Caco-2 (cell line): ENCODE measurements at regions not wholly inside any gene's neighbourhood (a gene's known extent, or its start where the extent isn't known, plus 50 kb on each side); places are given as distances from the start of the nearest gene placed in this dataset.

Experiments used
- BruUV-seq: library from RNA; stranded (reverse); fragments of 400-500 nt; replicated peaks from 2 replicates; lab custom pipeline; 2021; lab: Mats Ljungman, UMichigan
- CTCF ChIA-PET: fragments of 300-600 bp; sonication (Branson Sonifier 250); formaldehyde crosslinking; loops from one replicate; lab custom pipeline; 2022; ENCODE audit warnings: antibody characterized with exemption; lab: Charles Lee
- POLR2A ChIA-PET: fragments of 300-600 bp; sonication (Branson Sonifier 250); formaldehyde crosslinking; loops from one replicate; lab custom pipeline; 2022; ENCODE audit warnings: antibody characterized with exemption; lab: Charles Lee
- DNase-seq, 2 experiments: peaks; one replicate each; pipeline versions ENCODE4 v3.0.0 to v3.0.0-alpha.2; 2020 to 2022
- H3K27me3 ChIP-seq: replicated peaks from 2 replicates; pipeline ENCODE4 v1.6.0; 2011; ENCODE audit warnings: low read length; ENCODE audit not compliant: control insufficient read depth, insufficient read depth
- H3K36me3 ChIP-seq: 2 replicates; pipeline ENCODE4 v1.5.1; 2011; ENCODE audit warnings: low read length; ENCODE audit not compliant: control insufficient read depth, insufficient read depth
- H3K4me1 ChIP-seq: fragments of 250-450 bp; sonication (Bioruptor Pico); 2 replicates; pipeline ENCODE4 v1.5.1; 2020; ENCODE audit warnings: mild to moderate bottlenecking
- H3K4me3 ChIP-seq: 2 replicates; pipeline ENCODE4 v1.5.1; 2011; ENCODE audit warnings: low read depth, mild to moderate bottlenecking, control low read depth, low read length
- H3K9me3 ChIP-seq: fragments of 250-450 bp; sonication (Bioruptor Pico); 2 replicates; pipeline ENCODE4 v1.5.1; 2020; ENCODE audit warnings: mild to moderate bottlenecking, moderate library complexity
- H3K27ac Mint-ChIP-seq: one replicate; pipeline ENCODE4 v1.8.0; 2022; ENCODE audit warnings: mixed read lengths; ENCODE audit not compliant: unreplicated experiment
- H3K27me3 Mint-ChIP-seq: one replicate; pipeline ENCODE4 v1.8.0; 2022; ENCODE audit warnings: mixed read lengths; ENCODE audit not compliant: insufficient read depth, unreplicated experiment
- H3K36me3 Mint-ChIP-seq: one replicate; pipeline ENCODE4 v1.8.0; 2022; ENCODE audit warnings: mild to moderate bottlenecking, mixed read lengths; ENCODE audit not compliant: insufficient read depth, unreplicated experiment
- H3K4me1 Mint-ChIP-seq: one replicate; pipeline ENCODE4 v1.8.0; 2022; ENCODE audit warnings: low read depth, mixed read lengths; ENCODE audit not compliant: unreplicated experiment
- H3K4me3 Mint-ChIP-seq: one replicate; pipeline ENCODE4 v1.8.0; 2022; ENCODE audit warnings: mild to moderate bottlenecking, moderate library complexity, mixed read lengths; ENCODE audit not compliant: unreplicated experiment
- H3K9me3 Mint-ChIP-seq: one replicate; pipeline ENCODE4 v1.8.0; 2022; ENCODE audit warnings: mixed read lengths; ENCODE audit not compliant: unreplicated experiment
- CTCF ChIP-seq, 2 experiments: fragments of 200-600 bp in 1 of 2; IDR thresholded peaks; 1 replicate in 1 of 2; 2 replicates in 1 of 2; pipeline versions ENCODE4 v1.5.1 to v1.8.0; 2011 to 2022; ENCODE audit warnings: antibody characterized with exemption in 1 of 2, control low read depth in 1 of 2, inconsistent platforms in 1 of 2, low read depth in 1 of 2, low read length in 1 of 2, mild to moderate bottlenecking in 1 of 2, moderate library complexity in 1 of 2; ENCODE audit not compliant: insufficient read depth in 1 of 2, severe bottlenecking in 1 of 2, unreplicated experiment in 1 of 2
- intact Hi-C: fragments of 100-400 bp; cut with micrococcal nuclease; formaldehyde crosslinking; loops from one replicate; pipeline ENCODE4 v1.10.0; 2022; ENCODE audit not compliant: unreplicated experiment

DNA sequence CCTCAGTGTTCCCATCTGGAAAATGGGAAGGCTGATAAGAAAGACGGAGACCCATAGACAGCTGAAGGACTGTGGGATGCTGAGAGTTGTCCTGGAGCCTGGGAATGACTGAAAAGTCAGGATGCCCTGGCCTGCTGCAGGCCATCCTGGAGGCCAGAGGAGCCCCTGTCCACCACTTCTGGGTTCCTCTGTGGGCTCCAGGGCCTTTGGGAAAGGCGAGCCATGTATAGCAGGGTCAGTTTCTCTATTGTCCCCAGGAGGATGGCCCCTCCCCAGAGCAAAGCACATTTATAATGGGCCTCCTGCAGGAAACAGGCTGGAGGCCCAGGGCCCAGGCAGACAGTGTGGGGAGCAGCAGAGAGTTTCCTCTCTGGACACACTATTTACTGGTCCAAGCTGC, 471.4 kb upstream of the MGMT start:
- Histone ChIP-seq H3K27me3 (no peaks in the 10 kb centered on the region), H3K4me3 (no peak overlapping the region), H3K4me1 (no peaks in the 10 kb centered on the region), H3K36me3 (no peaks in the 10 kb centered on the region), H3K9me3 (no peaks in the 10 kb centered on the region)
- TF ChIP-seq CTCF (IDR thresholded peaks at IDR 0.05; ENCODE audit: insufficient read depth in 1 of 2, low read depth in 1 of 2, low read length in 1 of 2, severe bottlenecking in 1 of 2, unreplicated experiment in 1 of 2) = no peak
- Mint-ChIP-seq H3K9me3 (no peaks in the 10 kb centered on the region), H3K27me3 (peaks cover 34% of the 10 kb centered on the region), H3K27ac (no peak overlapping the region), H3K4me1 (no peaks in the 10 kb centered on the region), H3K36me3 (no peaks in the 10 kb centered on the region), H3K4me3 (no peak overlapping the region)
- no peak for DNase-seq
- ChIA-PET CTCF (no interaction called here), POLR2A (no interaction called here)
- intact Hi-C loops = no loop called here
- BruUV-seq = no TSS peak

GRCh38 chr10:128996092-128996491, 470.9 kb upstream of the MGMT start:
- no peak for TF ChIP-seq CTCF (IDR thresholded peaks at IDR 0.05; ENCODE audit: insufficient read depth in 1 of 2, low read depth in 1 of 2, low read length in 1 of 2, severe bottlenecking in 1 of 2, unreplicated experiment in 1 of 2)
- Mint-ChIP-seq H3K27me3 (peaks cover 34% of the 10 kb centered on the region), H3K9me3 (no peaks in the 10 kb centered on the region), H3K4me1 (no peaks in the 10 kb centered on the region), H3K36me3 (no peaks in the 10 kb centered on the region), H3K4me3 (no peak overlapping the region), H3K27ac (no peak overlapping the region)
- H3K9me3 ChIP-seq = no peaks in the 10 kb centered on the region
- no peaks in the 10 kb centered on the region for H3K36me3 ChIP-seq
- H3K4me1 ChIP-seq = no peaks in the 10 kb centered on the region
- H3K4me3 ChIP-seq = no peak overlapping the region
- no peak for DNase-seq
- BruUV-seq = no TSS peak
- intact Hi-C loops = no loop called here
- H3K27me3 ChIP-seq = no peaks in the 10 kb centered on the region
- ChIA-PET POLR2A (no interaction called here), CTCF (no interaction called here)

DNA sequence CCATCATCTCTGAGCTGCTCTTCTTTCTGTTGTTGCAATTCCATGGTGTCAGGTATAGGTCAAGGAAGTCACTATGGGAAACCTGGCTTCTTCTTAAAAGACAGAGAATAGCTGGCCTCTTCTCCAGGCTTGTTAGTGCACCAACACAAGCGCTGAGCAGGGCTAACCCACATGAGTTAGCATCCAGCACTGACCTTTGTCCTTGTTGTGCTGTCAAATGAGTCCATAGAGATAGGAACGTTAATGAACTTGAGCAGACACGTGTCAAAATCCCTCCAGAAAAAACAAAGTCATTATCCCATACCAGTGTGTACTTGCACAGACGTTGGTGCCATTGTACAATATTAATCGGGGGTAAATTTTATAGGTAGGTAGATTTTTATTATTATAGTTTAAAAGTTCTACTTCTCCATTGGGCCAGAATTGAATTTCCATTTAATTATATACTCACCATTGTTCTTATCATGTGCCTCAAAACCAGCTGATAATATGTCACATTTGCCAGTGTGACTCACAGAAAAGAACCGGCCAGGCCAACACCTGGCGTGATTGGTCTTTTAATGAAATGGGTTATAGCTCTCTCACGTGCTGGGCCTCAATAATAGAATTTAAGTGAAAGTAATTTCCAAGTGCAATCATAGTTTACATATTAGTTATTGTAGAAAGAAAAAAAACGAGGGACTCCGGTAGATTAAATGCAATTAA, 468.8 kb upstream of the MGMT start:
- no peaks in the 10 kb centered on the region for H3K4me1 Mint-ChIP-seq
- Histone ChIP-seq H3K27me3 (no peaks in the 10 kb centered on the region), H3K4me3 (no peak overlapping the region), H3K36me3 (no peaks in the 10 kb centered on the region), H3K9me3 (no peaks in the 10 kb centered on the region), H3K4me1 (no peaks in the 10 kb centered on the region)
- POLR2A ChIA-PET = no interaction called here
- H3K4me3 Mint-ChIP-seq = no peak overlapping the region
- no peaks in the 10 kb centered on the region for H3K9me3 Mint-ChIP-seq
- CTCF ChIA-PET = no interaction called here
- no peaks in the 10 kb centered on the region for H3K36me3 Mint-ChIP-seq
- no peak for TF ChIP-seq CTCF (IDR thresholded peaks at IDR 0.05; ENCODE audit: insufficient read depth in 1 of 2, low read depth in 1 of 2, low read length in 1 of 2, severe bottlenecking in 1 of 2, unreplicated experiment in 1 of 2)
- no TSS peak for BruUV-seq
- intact Hi-C loops = no loop called here
- H3K27me3 Mint-ChIP-seq = peaks cover 26% of the 10 kb centered on the region
- DNase-seq = no peak
- no peak overlapping the region for H3K27ac Mint-ChIP-seq
